H9 (cell line): ENCODE measurements at regions not wholly inside any gene's neighbourhood (a gene's known extent, or its start where the extent isn't known, plus 50 kb on each side); places are given as distances from the start of the nearest gene placed in this dataset.
A peak's percentile ranks its signal among the peaks of the same experiment; 100 is the strongest.

ENCODE experiments used
- DNase-seq: peaks from one replicate; pipeline ENCODE4 v3.0.0-alpha.2; 2017
- H2AFZ ChIP-seq: one replicate; pipeline ENCODE4 v1.6.1; 2013; ENCODE audit warnings: mild to moderate bottlenecking, low read length, control low read depth, moderate library complexity
- H2AK5ac ChIP-seq: 2 replicates; pipeline ENCODE4 v1.6.1; 2013; ENCODE audit warnings: low read length, control low read depth, mixed read lengths; ENCODE audit not compliant: insufficient read length
- H2BK120ac ChIP-seq: one replicate; pipeline ENCODE4 v1.6.1; 2013; ENCODE audit warnings: low read depth, mild to moderate bottlenecking, low read length, control low read depth, inconsistent platforms; ENCODE audit not compliant: poor library complexity, severe bottlenecking
- H2BK12ac ChIP-seq: 2 replicates; pipeline ENCODE4 v1.6.1; 2013; ENCODE audit warnings: low read length, control low read depth, mixed read lengths, low read depth; ENCODE audit not compliant: insufficient read length
- H2BK15ac ChIP-seq: 2 replicates; pipeline ENCODE4 v1.6.1; 2013; ENCODE audit warnings: low read depth, low read length, control low read depth
- H2BK20ac ChIP-seq: one replicate; pipeline ENCODE4 v1.6.1; 2013; ENCODE audit warnings: low read depth, mild to moderate bottlenecking, low read length, control low read depth, inconsistent platforms; ENCODE audit not compliant: poor library complexity, severe bottlenecking
- H2BK5ac ChIP-seq: 2 replicates; pipeline ENCODE4 v1.6.1; 2013; ENCODE audit warnings: low read length, control low read depth, mixed read lengths; ENCODE audit not compliant: insufficient read length
- H3K14ac ChIP-seq: 2 replicates; pipeline ENCODE4 v1.6.1; 2013; ENCODE audit warnings: low read length, control low read depth; ENCODE audit not compliant: insufficient read depth
- H3K18ac ChIP-seq: 2 replicates; pipeline ENCODE4 v1.6.1; 2013; ENCODE audit warnings: low read depth, mild to moderate bottlenecking, mixed read lengths, low read length, control low read depth; ENCODE audit not compliant: insufficient read length
- H3K23ac ChIP-seq: 2 replicates; pipeline ENCODE4 v1.6.1; 2013; ENCODE audit warnings: low read length, control low read depth, mixed read lengths, low read depth; ENCODE audit not compliant: insufficient read length
- H3K23me2 ChIP-seq: 2 replicates; pipeline ENCODE4 v1.6.1; 2013; ENCODE audit warnings: low read depth, mild to moderate bottlenecking, mixed read lengths, low read length, control low read depth; ENCODE audit not compliant: insufficient read length, poor library complexity, severe bottlenecking
- H3K27ac ChIP-seq: 2 replicates; pipeline ENCODE4 v1.5.1; 2013; ENCODE audit warnings: low read length, control low read depth, mixed read lengths, low read depth; ENCODE audit not compliant: insufficient read length
- H3K27me3 ChIP-seq: 2 replicates; pipeline ENCODE4 v1.6.1; 2013; ENCODE audit warnings: low read length, control low read depth, inconsistent platforms; ENCODE audit not compliant: insufficient read depth
- H3K4ac ChIP-seq: 2 replicates; pipeline ENCODE4 v1.6.1; 2013; ENCODE audit warnings: low read depth, mild to moderate bottlenecking, control low read depth, inconsistent platforms, low read length, moderate library complexity
- H3K4me1 ChIP-seq: 2 replicates; pipeline ENCODE4 v1.6.1; 2013; ENCODE audit warnings: low read length, control low read depth, inconsistent platforms; ENCODE audit not compliant: insufficient read depth
- H3K4me2 ChIP-seq: 2 replicates; pipeline ENCODE4 v1.6.1; 2013; ENCODE audit warnings: low read length, control low read depth, mixed read lengths; ENCODE audit not compliant: insufficient read length, insufficient read depth
- H3K56ac ChIP-seq: 2 replicates; pipeline ENCODE4 v1.6.1; 2013; ENCODE audit warnings: low read depth, mild to moderate bottlenecking, mixed read lengths, low read length, control low read depth; ENCODE audit not compliant: insufficient read length
- H3K79me1 ChIP-seq: 2 replicates; pipeline ENCODE4 v1.6.1; 2013; ENCODE audit warnings: low read depth, mild to moderate bottlenecking, moderate library complexity, low read length, control low read depth, inconsistent platforms; ENCODE audit not compliant: insufficient read depth, poor library complexity, severe bottlenecking
- H3K79me2 ChIP-seq: 2 replicates; pipeline ENCODE4 v1.6.1; 2013; ENCODE audit warnings: low read length, control low read depth, inconsistent platforms; ENCODE audit not compliant: insufficient read depth
- H3K9ac ChIP-seq: 2 replicates; pipeline ENCODE4 v1.6.1; 2013; ENCODE audit warnings: low read length, control low read depth, mixed read lengths; ENCODE audit not compliant: insufficient read length; ENCODE audit errors: extremely low read depth
- H3K9me3 ChIP-seq: one replicate; pipeline ENCODE4 v1.6.1; 2013; ENCODE audit warnings: low read depth, low read length, inconsistent platforms; ENCODE audit not compliant: control insufficient read depth
- H3T11ph ChIP-seq: one replicate; pipeline ENCODE4 v1.6.1; 2013; ENCODE audit warnings: mild to moderate bottlenecking, low read length, control low read depth, inconsistent platforms
- H4K20me1 ChIP-seq: one replicate; pipeline ENCODE4 v1.6.1; 2013; ENCODE audit not compliant: control insufficient read depth, insufficient read length, insufficient read depth
- H4K5ac ChIP-seq: 2 replicates; pipeline ENCODE4 v1.6.1; 2013; ENCODE audit warnings: low read depth, mild to moderate bottlenecking, mixed read lengths, low read length, control low read depth; ENCODE audit not compliant: insufficient read length
- H4K8ac ChIP-seq: replicated peaks from 2 replicates; pipeline ENCODE4 v1.6.1; 2013; ENCODE audit warnings: low read length, control low read depth, mixed read lengths, low read depth; ENCODE audit not compliant: insufficient read length
- H4K91ac ChIP-seq: 2 replicates; pipeline ENCODE4 v1.6.1; 2013; ENCODE audit warnings: low read depth, mild to moderate bottlenecking, moderate library complexity, mixed read lengths, low read length, control low read depth; ENCODE audit not compliant: insufficient read length
- H3K27ac Mint-ChIP-seq, 3 experiments: 2 replicates in 2 of 3; 3 replicates in 1 of 3; pipeline ENCODE4 v1.8.0; 2020 to 2021; ENCODE audit warnings: mixed read lengths in 3 of 3, mild to moderate bottlenecking in 1 of 3, moderate library complexity in 1 of 3
- H3K27me3 Mint-ChIP-seq: 2 replicates; pipeline ENCODE4 v1.8.0; 2021; ENCODE audit warnings: low read depth, mild to moderate bottlenecking, moderate library complexity, mixed read lengths
- H3K36me3 Mint-ChIP-seq, 3 experiments: 2 replicates in 2 of 3; 3 replicates in 1 of 3; pipeline ENCODE4 v1.8.0; 2020 to 2021; ENCODE audit warnings: low read depth in 3 of 3, mixed read lengths in 3 of 3; ENCODE audit not compliant: insufficient read depth in 1 of 3
- H3K4me1 Mint-ChIP-seq, 2 experiments: 2 replicates each; pipeline ENCODE4 v1.8.0; 2020; ENCODE audit warnings: mixed read lengths in 2 of 2
- H3K4me3 Mint-ChIP-seq, 2 experiments: 2 replicates in 1 of 2; 3 replicates in 1 of 2; pipeline ENCODE4 v1.8.0; 2020 to 2021; ENCODE audit warnings: mild to moderate bottlenecking in 2 of 2, mixed read lengths in 2 of 2, moderate library complexity in 1 of 2
- H3K9me3 Mint-ChIP-seq, 2 experiments: 2 replicates in 1 of 2; 3 replicates in 1 of 2; pipeline ENCODE4 v1.8.0; 2020; ENCODE audit warnings: mild to moderate bottlenecking in 2 of 2, mixed read lengths in 2 of 2, moderate library complexity in 1 of 2
- WGBS: extraction: QIAGEN DNeasy Blood & Tissue Kit; methylation state at CpG from one replicate; pipeline ENCODE4 v1.1.7; 2013; ENCODE audit warnings: missing lambda C conversion rate, low lambda C conversion rate, mixed read lengths; ENCODE audit not compliant: insufficient read length; ENCODE audit errors: extremely low coverage; 5-methylcytosine and 5-hydroxymethylcytosine counted together
- TF ChIP-seq, protein P1 (sequence below): fragments of 200-600 bp; sonication (generic); conservative IDR thresholded peaks from 3 replicates; pipeline ENCODE4 v1.8.0; 2021; ENCODE audit warnings: antibody characterized with exemption, mild to moderate bottlenecking

DNA sequence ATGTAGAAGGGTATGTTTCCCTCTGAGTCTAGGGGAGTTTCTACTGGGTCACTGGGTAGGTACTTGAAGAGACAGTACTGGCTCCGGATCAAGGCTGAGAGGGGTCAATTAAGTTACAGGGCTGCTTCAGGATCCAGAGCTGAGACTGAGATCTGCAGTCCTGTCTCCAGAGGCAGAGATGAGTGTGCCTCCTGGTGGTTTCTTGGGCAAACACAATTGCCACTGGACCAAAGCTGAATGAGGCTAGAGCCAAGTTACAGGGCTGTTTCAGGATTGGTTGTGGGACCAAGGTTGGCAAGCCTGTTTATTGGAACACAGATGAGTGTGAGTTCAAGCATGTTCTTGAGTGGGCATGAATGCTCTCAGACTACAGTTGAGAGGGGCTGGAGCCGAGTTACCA is 157.9 kb downstream of the ADCYAP1 start:
- H4K20me1 ChIP-seq: no peaks in the 10 kb centered on the region
- no peak overlapping the region for H4K5ac ChIP-seq
- H3T11ph ChIP-seq: no peak overlapping the region
- H3K23me2 ChIP-seq: no peaks in the 10 kb centered on the region
- no peak overlapping the region for H3K4ac ChIP-seq
- no peaks in the 10 kb centered on the region; the same call in 1 of the 2 replicates for H3K79me2 ChIP-seq
- no peaks in the 10 kb centered on the region for H3K4me1 ChIP-seq
- no peak overlapping the region for H3K4me3 Mint-ChIP-seq
- no peak overlapping the region for H2AK5ac ChIP-seq
- H3K27ac ChIP-seq: no peak overlapping the region
- H3K79me1 ChIP-seq: peaks cover 3% of the 10 kb centered on the region
- H3K9me3 ChIP-seq: no peaks in the 10 kb centered on the region
- no peak overlapping the region for H2AFZ ChIP-seq
- no peak overlapping the region for H3K18ac ChIP-seq
- no peak overlapping the region for H2BK120ac ChIP-seq
- no peak overlapping the region for H2BK15ac ChIP-seq
- peaks cover 2 to 5% of the 10 kb centered on the region in 2 experiments; a peak in 3 of 4 replicates for H3K4me1 Mint-ChIP-seq
- H3K9ac ChIP-seq: no peak overlapping the region
- H3K14ac ChIP-seq: no peak overlapping the region
- WGBS: no CpG with 5 or more reads among the region's 2 CpGs
- H4K8ac ChIP-seq: no peak overlapping the region
- H3K4me2 ChIP-seq: no peak overlapping the region
- peak overlapping the region in 1 of 3 experiments; percentile 3; a peak in 1 of 7 replicates for H3K27ac Mint-ChIP-seq
- H4K91ac ChIP-seq: no peak overlapping the region
- H3K27me3 Mint-ChIP-seq: no peaks in the 10 kb centered on the region
- peaks cover 0 to 13% (median 0%) of the 10 kb centered on the region in 3 experiments; a peak in 3 of 7 replicates for H3K36me3 Mint-ChIP-seq
- no peak overlapping the region for H3K23ac ChIP-seq
- no peak overlapping the region for H2BK20ac ChIP-seq
- peak; percentile 65 for DNase-seq
- H3K27me3 ChIP-seq: no peaks in the 10 kb centered on the region
- TF ChIP-seq, protein P1, sequence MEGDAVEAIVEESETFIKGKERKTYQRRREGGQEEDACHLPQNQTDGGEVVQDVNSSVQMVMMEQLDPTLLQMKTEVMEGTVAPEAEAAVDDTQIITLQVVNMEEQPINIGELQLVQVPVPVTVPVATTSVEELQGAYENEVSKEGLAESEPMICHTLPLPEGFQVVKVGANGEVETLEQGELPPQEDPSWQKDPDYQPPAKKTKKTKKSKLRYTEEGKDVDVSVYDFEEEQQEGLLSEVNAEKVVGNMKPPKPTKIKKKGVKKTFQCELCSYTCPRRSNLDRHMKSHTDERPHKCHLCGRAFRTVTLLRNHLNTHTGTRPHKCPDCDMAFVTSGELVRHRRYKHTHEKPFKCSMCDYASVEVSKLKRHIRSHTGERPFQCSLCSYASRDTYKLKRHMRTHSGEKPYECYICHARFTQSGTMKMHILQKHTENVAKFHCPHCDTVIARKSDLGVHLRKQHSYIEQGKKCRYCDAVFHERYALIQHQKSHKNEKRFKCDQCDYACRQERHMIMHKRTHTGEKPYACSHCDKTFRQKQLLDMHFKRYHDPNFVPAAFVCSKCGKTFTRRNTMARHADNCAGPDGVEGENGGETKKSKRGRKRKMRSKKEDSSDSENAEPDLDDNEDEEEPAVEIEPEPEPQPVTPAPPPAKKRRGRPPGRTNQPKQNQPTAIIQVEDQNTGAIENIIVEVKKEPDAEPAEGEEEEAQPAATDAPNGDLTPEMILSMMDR: peak; percentile 70
- peaks cover 7 to 11% of the 10 kb centered on the region in 2 experiments; a peak in 3 of 5 replicates for H3K9me3 Mint-ChIP-seq
- H3K56ac ChIP-seq: no peak overlapping the region
- H2BK5ac ChIP-seq: no peak overlapping the region
- H2BK12ac ChIP-seq: no peak overlapping the region
